ENCODE measurements at regions not wholly inside any gene's neighbourhood (a gene's known extent, or its start where the extent isn't known, plus 50 kb on each side); places are given as distances from the start of the nearest gene placed in this dataset.
"Not testable (repeated sequence)": the region's sequence is repeated elsewhere in the genome, so short reads cannot be mapped to it uniquely, and the experiment has no call there.

DNA sequence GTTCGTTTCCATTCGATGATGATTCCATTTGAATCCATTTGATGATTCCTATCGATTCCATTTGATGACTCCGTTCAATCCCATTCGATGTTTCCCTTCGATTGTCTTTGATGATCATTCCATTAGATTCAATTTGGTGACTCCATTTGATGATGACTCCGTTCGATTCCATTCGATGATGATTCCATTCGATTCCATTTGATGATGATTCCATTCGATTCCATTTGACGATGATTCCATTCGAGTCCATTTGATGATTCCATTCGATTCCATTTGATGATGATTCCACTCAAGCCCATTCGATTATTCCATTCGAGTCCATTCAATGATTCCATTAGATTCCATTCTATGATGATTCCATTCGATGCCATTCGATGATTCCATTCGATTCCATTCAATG is 2730.6 kb downstream of the RPIA start:
- WGBS, 10 experiments: 29 to 81% (median 65%) methylated on average over 14 to 19 of the region's 19 CpGs
- ATAC-seq (replicated peaks in 6 of 8); H3K4me3 ChIP-seq; in situ Hi-C loops (cut with MboI; ENCODE audit: low pct_unique_long_range_greater_than_20kb in 2 of 9, low sequenced_read_pairs in 9 of 9, unreplicated experiment in 9 of 9); H3K4me1 ChIP-seq (replicated peaks in 1 of 2); H3K27ac ChIP-seq: not testable (repeated sequence)

DNA sequence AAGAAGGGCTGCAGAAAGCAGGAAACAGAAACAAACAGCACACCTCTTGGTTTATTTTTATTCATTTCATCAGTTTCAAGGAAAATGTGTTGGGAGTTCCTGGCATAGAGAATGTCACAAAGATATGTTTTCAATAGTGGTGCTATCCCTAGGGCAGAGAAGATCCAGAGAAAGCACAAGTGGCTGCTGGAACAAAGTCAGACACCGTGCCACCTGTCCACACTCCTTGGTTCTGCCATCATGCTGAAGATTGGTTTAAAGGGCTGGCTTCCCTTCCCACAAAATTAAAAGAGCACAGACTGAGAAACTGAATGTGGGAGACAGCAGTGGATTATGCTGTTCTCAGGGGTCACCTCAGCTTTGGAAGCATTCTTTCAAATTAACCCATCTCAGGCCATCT is 2735.7 kb downstream of the RPIA start:
- H3K27ac ChIP-seq; in situ Hi-C loops (cut with MboI; ENCODE audit: low pct_unique_long_range_greater_than_20kb in 2 of 9, low sequenced_read_pairs in 9 of 9, unreplicated experiment in 9 of 9); ATAC-seq (replicated peaks in 6 of 8); H3K4me3 ChIP-seq; H3K4me1 ChIP-seq (replicated peaks in 1 of 2): not testable (repeated sequence)
- WGBS, 10 experiments: 0 to 20% (median 0%) methylated on average over 1 of the region's 1 CpG; no CpG with 5 or more reads in 6 of the 10 experiments

DNA sequence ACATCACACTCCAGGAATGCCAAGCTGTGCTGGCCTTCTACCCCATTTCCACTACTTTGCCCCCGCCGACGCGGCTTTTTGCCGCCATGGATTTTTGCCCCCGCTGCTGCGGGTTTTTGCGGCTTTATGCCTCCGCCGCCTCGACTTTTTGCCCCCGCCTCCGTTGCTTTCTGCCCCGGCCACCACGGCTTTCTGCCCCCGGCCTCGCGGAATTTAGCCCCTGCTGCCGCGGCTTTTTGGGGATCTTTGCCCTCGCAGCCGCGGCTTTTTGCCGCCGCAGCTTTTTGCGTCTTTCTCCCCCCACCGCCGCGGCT is 2750.4 kb downstream of the RPIA start:
- ATAC-seq (replicated peaks in 6 of 8); in situ Hi-C loops (cut with MboI; ENCODE audit: low pct_unique_long_range_greater_than_20kb in 2 of 9, low sequenced_read_pairs in 9 of 9, unreplicated experiment in 9 of 9); H3K27ac ChIP-seq; H3K4me1 ChIP-seq (replicated peaks in 1 of 2): not testable (repeated sequence)
- 11 to 40% methylated on average over 11 to 15 of the region's 29 CpGs; no CpG with 5 or more reads in 8 of the 10 experiments for WGBS, 10 experiments
- peak overlapping the region in 1 of 5 donors; percentile 16 for H3K4me3 ChIP-seq

DNA sequence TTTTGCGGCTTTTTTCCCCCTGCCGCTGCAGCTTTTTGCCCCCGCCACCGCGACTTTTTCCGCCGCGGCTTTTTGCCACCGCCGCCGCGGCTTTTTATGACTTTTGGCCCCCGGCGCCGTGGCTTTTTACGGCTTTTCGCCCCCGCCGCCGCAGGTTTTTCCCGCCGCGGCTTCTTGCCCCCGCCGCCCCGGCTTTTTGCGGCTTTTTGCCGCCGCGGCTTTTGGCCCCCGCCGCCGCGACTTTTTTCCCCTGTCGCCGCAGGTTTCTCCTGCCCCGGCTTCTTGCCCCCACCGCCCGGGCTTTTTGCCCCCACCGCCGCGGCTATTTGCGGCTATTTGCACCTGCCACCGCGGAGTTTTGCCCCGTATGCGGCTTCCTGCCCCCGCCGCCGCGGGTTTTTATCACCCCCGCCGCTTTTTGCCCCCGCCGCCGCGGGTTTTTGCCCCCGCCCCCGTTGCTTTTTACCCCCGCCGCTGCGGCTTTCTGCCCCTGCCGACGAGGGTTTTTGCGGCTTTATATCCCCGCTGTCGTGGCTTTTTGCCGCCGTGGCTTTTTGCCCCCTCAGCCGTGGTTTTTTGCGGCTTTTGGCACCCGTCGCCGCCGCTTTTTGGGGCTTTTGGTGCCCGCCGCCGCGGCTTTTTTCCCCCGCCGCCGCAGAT is 2750.9 kb downstream of the RPIA start:
- ATAC-seq (replicated peaks in 6 of 8): no peak
- in situ Hi-C loops (cut with MboI; ENCODE audit: low pct_unique_long_range_greater_than_20kb in 2 of 9, low sequenced_read_pairs in 9 of 9, unreplicated experiment in 9 of 9): no loop called here
- Histone ChIP-seq H3K4me1 (replicated peaks in 1 of 2) (no peaks in the 10 kb centered on the region), H3K27ac (no peak overlapping the region), H3K4me3 (peak overlapping the region in 2 of 5 donors; percentile 0 to 16)
- 0 to 40% (median 3%) methylated on average over 1 to 39 of the region's 82 CpGs; no CpG with 5 or more reads in 3 of the 10 experiments for WGBS, 10 experiments

DNA sequence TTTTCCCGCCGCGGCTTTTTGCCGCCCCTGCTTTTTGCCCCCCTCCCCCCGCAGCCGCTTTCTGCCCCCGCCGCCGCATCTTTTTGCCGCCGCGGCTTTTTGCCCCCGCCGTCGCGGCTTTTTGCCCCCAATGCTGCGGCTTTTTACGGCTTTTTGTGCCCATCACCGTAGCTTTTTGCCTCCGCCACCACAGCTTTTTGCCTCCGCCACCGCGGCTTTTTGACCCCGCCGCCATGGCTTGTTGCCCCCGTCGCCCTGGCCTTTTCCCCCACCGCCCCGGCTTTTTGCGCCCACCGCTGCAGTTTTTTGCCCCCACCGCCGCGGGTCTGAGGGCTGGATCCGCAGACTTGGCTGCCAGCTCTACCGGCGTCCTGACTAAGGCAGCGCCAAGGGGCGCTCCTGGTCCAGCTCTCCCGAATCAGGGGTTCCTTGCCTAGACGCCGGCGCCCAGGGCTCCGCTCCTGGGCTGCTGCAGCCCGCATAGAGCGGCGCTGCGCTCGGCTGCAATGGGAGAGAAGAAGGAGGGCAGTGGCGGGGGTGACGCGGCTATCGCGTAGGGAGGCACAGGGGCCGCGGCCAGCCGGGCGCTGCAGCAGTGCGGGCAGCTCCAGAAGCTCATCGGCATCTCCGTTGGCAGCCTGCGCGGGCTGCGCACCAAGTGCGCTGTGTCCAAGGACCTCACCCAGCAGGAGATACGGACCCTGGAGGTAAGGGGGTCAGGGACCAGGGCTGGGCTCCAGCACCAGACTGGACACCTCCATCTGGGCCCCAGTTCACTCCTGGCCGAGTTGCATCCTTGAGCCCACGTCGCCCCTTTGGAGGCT is 2751.6 kb downstream of the RPIA start:
- 0% methylated on average over 7 of the region's 69 CpGs; no CpG with 5 or more reads in 9 of the 10 experiments for WGBS, 10 experiments
- H3K4me1 ChIP-seq (replicated peaks in 1 of 2); in situ Hi-C loops (cut with MboI; ENCODE audit: low pct_unique_long_range_greater_than_20kb in 2 of 9, low sequenced_read_pairs in 9 of 9, unreplicated experiment in 9 of 9); H3K27ac ChIP-seq: not testable (repeated sequence)
- ATAC-seq (replicated peaks in 6 of 8): peak in 4 of 8 experiments; percentile 32 to 75 (median 40)
- H3K4me3 ChIP-seq: peak overlapping the region in 1 of 5 donors; percentile 0

DNA sequence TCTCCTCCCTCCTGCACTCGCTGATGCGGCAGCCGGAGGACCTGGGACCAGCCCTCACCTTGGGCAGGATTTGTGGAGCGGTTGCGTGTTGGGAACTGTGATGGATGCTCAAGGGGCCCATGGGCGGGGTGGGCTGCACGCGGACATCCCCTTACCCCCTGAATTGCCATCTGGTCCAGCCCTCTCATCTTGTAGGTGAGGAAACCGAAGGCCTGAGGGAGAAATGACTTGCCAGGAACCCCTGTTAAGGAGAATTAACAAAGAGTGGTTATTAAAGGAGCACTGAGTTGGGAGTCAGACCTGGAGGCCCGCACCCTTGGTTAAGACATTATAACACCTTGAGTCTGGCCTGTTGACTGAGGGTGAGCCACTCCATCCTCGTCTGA is 2752.2 kb downstream of the RPIA start:
- in situ Hi-C loops (cut with MboI; ENCODE audit: low pct_unique_long_range_greater_than_20kb in 2 of 9, low sequenced_read_pairs in 9 of 9, unreplicated experiment in 9 of 9); H3K4me3 ChIP-seq; H3K27ac ChIP-seq; H3K4me1 ChIP-seq (replicated peaks in 1 of 2); ATAC-seq (replicated peaks in 6 of 8): not testable (repeated sequence)
- WGBS, 10 experiments: no CpG with 5 or more reads among the region's 11 CpGs

DNA sequence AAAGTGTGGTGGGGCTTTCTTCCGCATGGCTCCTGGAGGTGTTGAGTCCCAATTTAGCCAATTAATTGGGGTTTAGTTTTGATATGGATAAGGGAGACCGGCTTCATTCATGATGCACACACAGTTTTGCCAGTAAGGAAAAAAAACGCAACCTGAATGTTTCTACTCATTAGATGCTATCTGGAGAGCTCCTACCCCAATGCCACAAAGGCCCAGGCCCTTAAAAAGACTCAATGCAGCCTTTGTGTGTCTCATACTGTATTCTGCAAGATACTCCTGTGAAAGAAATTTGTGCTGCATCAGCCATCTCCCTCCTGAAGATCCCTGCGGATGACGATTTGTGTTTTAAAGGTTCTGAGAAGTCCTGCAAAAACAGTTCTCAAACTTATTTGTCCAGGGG is 2754.2 kb downstream of the RPIA start:
- H3K4me1 ChIP-seq (replicated peaks in 1 of 2); H3K4me3 ChIP-seq; H3K27ac ChIP-seq; in situ Hi-C loops (cut with MboI; ENCODE audit: low pct_unique_long_range_greater_than_20kb in 2 of 9, low sequenced_read_pairs in 9 of 9, unreplicated experiment in 9 of 9); ATAC-seq (replicated peaks in 6 of 8): not testable (repeated sequence)
- WGBS, 10 experiments: 14% methylated on average over 1 of the region's 5 CpGs; no CpG with 5 or more reads in 9 of the 10 experiments

DNA sequence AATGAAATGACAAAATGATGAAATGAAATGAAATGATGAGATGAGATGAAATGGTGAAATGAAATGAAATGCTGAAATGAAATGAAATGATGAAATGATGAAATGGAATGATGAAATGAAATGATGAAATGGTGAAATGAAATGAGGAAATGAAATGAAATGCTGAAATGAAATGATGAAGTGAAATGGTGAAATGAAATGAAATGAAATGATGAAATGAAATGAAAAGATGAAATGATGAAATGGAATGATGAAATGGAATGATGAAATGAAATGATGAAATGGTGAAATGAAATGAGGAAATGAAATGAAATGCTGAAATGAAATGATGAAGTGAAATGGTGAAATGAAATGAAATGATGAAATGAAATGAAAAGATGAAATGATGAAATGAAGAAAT is 2755.0 kb downstream of the RPIA start:
- H3K27ac ChIP-seq; in situ Hi-C loops (cut with MboI; ENCODE audit: low pct_unique_long_range_greater_than_20kb in 2 of 9, low sequenced_read_pairs in 9 of 9, unreplicated experiment in 9 of 9); ATAC-seq (replicated peaks in 6 of 8); H3K4me3 ChIP-seq; H3K4me1 ChIP-seq (replicated peaks in 1 of 2): not testable (repeated sequence)

DNA sequence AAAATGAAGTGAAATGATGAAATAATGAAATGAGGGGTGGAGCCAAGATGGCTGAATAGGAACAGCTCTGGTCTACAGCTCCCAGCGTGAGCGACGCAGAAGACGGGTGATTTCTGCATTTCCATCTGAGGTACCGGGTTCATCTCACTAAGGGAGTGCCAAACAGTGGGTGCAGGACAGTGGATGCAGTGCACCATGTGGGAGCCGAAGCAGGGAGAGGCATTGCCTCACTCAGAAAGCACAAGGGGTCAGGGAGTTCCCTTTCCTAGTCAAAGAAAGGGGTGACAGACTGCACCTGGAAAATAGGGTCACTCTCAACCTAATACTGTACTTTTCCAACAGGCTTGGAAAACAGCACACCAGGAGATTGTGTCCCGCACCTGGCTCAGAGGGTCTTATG is 2755.4 kb downstream of the RPIA start:
- ATAC-seq (replicated peaks in 6 of 8); H3K4me1 ChIP-seq (replicated peaks in 1 of 2); H3K27ac ChIP-seq; H3K4me3 ChIP-seq; in situ Hi-C loops (cut with MboI; ENCODE audit: low pct_unique_long_range_greater_than_20kb in 2 of 9, low sequenced_read_pairs in 9 of 9, unreplicated experiment in 9 of 9): not testable (repeated sequence)
- 76 to 87% (median 83%) methylated on average over 1 to 4 of the region's 7 CpGs; no CpG with 5 or more reads in 4 of the 10 experiments for WGBS, 10 experiments

DNA sequence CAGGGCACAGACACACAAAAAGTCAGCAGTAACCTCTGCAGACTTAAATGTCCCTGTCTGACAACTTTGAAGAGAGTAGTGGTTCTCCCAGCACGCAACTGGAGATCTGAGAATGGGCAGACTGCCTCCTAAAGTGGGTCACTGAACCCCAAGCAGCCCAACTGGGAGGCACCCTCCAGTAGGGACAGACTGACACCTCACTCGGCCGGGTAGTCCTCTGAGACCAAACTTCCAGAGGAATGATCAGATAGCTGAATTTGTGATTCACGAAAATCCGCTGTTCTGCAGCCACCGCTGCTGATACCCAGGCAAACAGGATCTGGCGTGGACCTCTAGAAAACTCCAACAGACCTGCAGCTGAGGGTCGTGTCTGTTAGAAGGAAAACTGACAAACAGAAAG is 2756.0 kb downstream of the RPIA start:
- H3K4me3 ChIP-seq; H3K27ac ChIP-seq; H3K4me1 ChIP-seq (replicated peaks in 1 of 2); in situ Hi-C loops (cut with MboI; ENCODE audit: low pct_unique_long_range_greater_than_20kb in 2 of 9, low sequenced_read_pairs in 9 of 9, unreplicated experiment in 9 of 9); ATAC-seq (replicated peaks in 6 of 8): not testable (repeated sequence)
- WGBS, 10 experiments: no CpG with 5 or more reads among the region's 8 CpGs

DNA sequence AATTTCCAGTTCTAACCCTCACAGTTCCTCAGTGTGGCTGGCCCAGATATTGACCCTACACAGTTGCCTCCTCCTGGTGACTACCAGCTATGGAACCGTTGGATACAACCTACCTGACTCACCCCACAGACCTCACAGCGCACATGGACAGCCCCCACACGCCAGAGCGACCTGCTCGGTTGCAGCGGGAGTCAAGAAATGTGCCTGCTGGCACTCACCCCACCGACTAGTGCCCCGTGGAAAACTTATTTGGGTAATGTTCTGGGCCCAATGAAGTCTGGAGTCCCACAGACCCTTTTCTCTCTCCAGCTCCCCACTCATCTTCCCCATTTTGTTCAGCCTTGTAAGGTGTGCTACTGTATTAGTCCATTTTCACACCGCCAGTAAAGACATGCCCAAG is 2770.8 kb downstream of the RPIA start:
- in situ Hi-C loops (cut with MboI; ENCODE audit: low pct_unique_long_range_greater_than_20kb in 2 of 9, low sequenced_read_pairs in 9 of 9, unreplicated experiment in 9 of 9); ATAC-seq (replicated peaks in 6 of 8): not testable (repeated sequence)
- 44 to 90% (median 80%) methylated on average over 1 to 4 of the region's 9 CpGs; no CpG with 5 or more reads in 6 of the 10 experiments for WGBS, 10 experiments

DNA sequence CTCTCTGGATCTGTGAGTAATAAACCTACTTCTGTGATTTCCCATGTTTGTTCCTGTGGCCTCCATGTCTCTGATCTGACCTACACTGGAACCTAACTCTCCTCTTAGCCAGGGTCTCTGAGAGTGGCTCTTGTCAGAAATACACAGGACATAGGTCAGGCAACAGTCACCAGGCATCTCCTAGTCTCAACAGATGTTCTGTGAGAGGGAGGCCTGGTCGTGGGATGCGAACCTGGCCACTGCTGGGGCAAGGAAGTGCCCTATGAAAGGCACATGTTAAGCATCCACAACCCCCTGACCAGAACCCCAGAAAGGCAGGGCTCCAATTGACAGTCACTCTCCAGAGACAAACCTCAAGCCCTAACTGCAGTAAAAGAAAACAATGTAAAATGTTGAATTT is 2771.5 kb downstream of the RPIA start:
- H3K27ac ChIP-seq; H3K4me3 ChIP-seq; in situ Hi-C loops (cut with MboI; ENCODE audit: low pct_unique_long_range_greater_than_20kb in 2 of 9, low sequenced_read_pairs in 9 of 9, unreplicated experiment in 9 of 9); ATAC-seq (replicated peaks in 6 of 8); H3K4me1 ChIP-seq (replicated peaks in 1 of 2): not testable (repeated sequence)
- 50% methylated on average over 2 of the region's 2 CpGs; no CpG with 5 or more reads in 9 of the 10 experiments for WGBS, 10 experiments

More for the DNA sequence above, 2770.8 kb downstream of the RPIA start:
- not testable (repeated sequence) for H3K4me1 ChIP-seq (replicated peaks in 1 of 2); H3K4me3 ChIP-seq; H3K27ac ChIP-seq

DNA sequence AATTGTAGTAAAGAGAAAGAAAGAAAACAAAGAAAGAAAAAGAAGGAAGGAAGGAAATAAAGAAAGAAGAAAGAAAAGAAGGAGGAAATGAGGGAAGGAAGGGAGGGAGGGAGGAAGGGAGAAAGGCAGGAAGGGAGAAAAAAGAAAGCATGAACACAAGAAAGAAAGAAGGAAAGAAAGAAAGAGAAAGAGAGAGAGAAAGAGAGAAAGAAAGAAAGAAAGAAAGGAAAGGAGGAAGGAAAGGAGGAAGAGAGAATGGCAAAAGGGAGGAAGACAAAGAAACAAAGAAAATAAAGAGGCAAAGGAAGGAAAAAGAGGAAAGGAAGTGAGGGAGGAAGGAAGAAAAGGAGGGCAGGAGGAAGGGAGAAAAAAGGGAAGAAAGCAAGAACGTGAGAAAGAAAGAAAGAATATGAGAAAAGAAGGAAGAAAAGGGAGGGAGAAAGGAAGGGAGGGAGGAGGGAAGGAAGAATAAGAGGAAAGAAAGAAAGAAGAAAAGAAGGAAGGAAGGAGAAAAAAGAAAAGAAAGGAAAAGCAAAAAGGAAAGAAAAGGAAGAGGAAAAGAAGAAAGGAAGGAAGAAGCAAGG is 2775.4 kb downstream of the RPIA start:
- H3K27ac ChIP-seq; ATAC-seq (replicated peaks in 6 of 8); H3K4me3 ChIP-seq; in situ Hi-C loops (cut with MboI; ENCODE audit: low pct_unique_long_range_greater_than_20kb in 2 of 9, low sequenced_read_pairs in 9 of 9, unreplicated experiment in 9 of 9); H3K4me1 ChIP-seq (replicated peaks in 1 of 2): not testable (repeated sequence)
- 1 to 17% (median 6%) methylated on average over 1 of the region's 1 CpG; no CpG with 5 or more reads in 2 of the 10 experiments for WGBS, 10 experiments
